ENCODE measurements at regions not wholly inside any gene's neighbourhood (a gene's known extent, or its start where the extent isn't known, plus 50 kb on each side); places are given as distances from the start of the nearest gene placed in this dataset.
A peak's percentile ranks its signal among the peaks of the same experiment; 100 is the strongest.
"Not testable (repeated sequence)": the region's sequence is repeated elsewhere in the genome, so short reads cannot be mapped to it uniquely, and the experiment has no call there.

- DNase-seq (ENCODE audit: low read depth) (no peak), FAIRE-seq (no peak)
- no peak overlapping the region for H3K4me3 ChIP-seq (ENCODE audit: low read depth, low read length)
- TF ChIP-seq CTCF (IDR thresholded peaks at IDR 0.05; ENCODE audit: insufficient read depth, low read length, severe bottlenecking), result no peak
- H3K27me3 ChIP-seq (ENCODE audit: control insufficient read depth, insufficient read depth, low read length), result no peaks in the 10 kb centered on the region
- no peaks in the 10 kb centered on the region for H3K36me3 ChIP-seq (ENCODE audit: control insufficient read depth, insufficient read depth, low read length)
Observed at GRCh38 chr6:78713564-78713963, 153.8 kb upstream of the IRAK1BP1 start.

GRCh38 chr6:78744144-78744543 lies 123.2 kb upstream of the IRAK1BP1 start:
- TF ChIP-seq CTCF (IDR thresholded peaks at IDR 0.05; ENCODE audit: insufficient read depth, low read length, severe bottlenecking), result no peak
- no peak overlapping the region for H3K4me3 ChIP-seq (ENCODE audit: low read depth, low read length)
- no peaks in the 10 kb centered on the region for H3K36me3 ChIP-seq (ENCODE audit: control insufficient read depth, insufficient read depth, low read length)
- no peaks in the 10 kb centered on the region for H3K27me3 ChIP-seq (ENCODE audit: control insufficient read depth, insufficient read depth, low read length)
- FAIRE-seq (no peak), DNase-seq (ENCODE audit: low read depth) (no peak)

- Histone ChIP-seq H3K4me3 (ENCODE audit: low read depth, low read length) (no peak overlapping the region), H3K27me3 (ENCODE audit: control insufficient read depth, insufficient read depth, low read length) (no peaks in the 10 kb centered on the region), H3K36me3 (ENCODE audit: control insufficient read depth, insufficient read depth, low read length) (no peaks in the 10 kb centered on the region)
- no peak for DNase-seq (ENCODE audit: low read depth)
- no peak for TF ChIP-seq CTCF (IDR thresholded peaks at IDR 0.05; ENCODE audit: insufficient read depth, low read length, severe bottlenecking)
- no peak for FAIRE-seq
Observed at GRCh38 chr6:78746457-78746856, 120.9 kb upstream of the IRAK1BP1 start.

GRCh38 chr6:78749326-78749725 lies 118.0 kb upstream of the IRAK1BP1 start:
- no peaks in the 10 kb centered on the region for H3K36me3 ChIP-seq (ENCODE audit: control insufficient read depth, insufficient read depth, low read length)
- no peak overlapping the region for H3K4me3 ChIP-seq (ENCODE audit: low read depth, low read length)
- no peak for TF ChIP-seq CTCF (IDR thresholded peaks at IDR 0.05; ENCODE audit: insufficient read depth, low read length, severe bottlenecking)
- H3K27me3 ChIP-seq (ENCODE audit: control insufficient read depth, insufficient read depth, low read length), result no peaks in the 10 kb centered on the region
- DNase-seq (ENCODE audit: low read depth) (peak; percentile 56), FAIRE-seq (no peak)

GRCh38 chr6:78758297-78758798 lies 109.0 kb upstream of the IRAK1BP1 start:
- not testable (repeated sequence) for H3K27me3 ChIP-seq (ENCODE audit: control insufficient read depth, insufficient read depth, low read length); H3K36me3 ChIP-seq (ENCODE audit: control insufficient read depth, insufficient read depth, low read length); DNase-seq (ENCODE audit: low read depth); FAIRE-seq; H3K4me3 ChIP-seq (ENCODE audit: low read depth, low read length)

- FAIRE-seq (no peak), DNase-seq (ENCODE audit: low read depth) (no peak)
- Histone ChIP-seq H3K27me3 (ENCODE audit: control insufficient read depth, insufficient read depth, low read length) (no peaks in the 10 kb centered on the region), H3K4me3 (ENCODE audit: low read depth, low read length) (no peak overlapping the region), H3K36me3 (ENCODE audit: control insufficient read depth, insufficient read depth, low read length) (no peaks in the 10 kb centered on the region)
- TF ChIP-seq CTCF (IDR thresholded peaks at IDR 0.05; ENCODE audit: insufficient read depth, low read length, severe bottlenecking), result no peak
Observed at GRCh38 chr6:78768271-78768670, 99.1 kb upstream of the IRAK1BP1 start.
